Neural cell (in vitro differentiated cells): ENCODE measurements at regions not wholly inside any gene's neighbourhood (a gene's known extent, or its start where the extent isn't known, plus 50 kb on each side); places are given as distances from the start of the nearest gene placed in this dataset.

ENCODE experiments used
- H2AFZ ChIP-seq: fragments of 200-600, 300-800 bp; sonication (generic), shearing (Covaris generic); 2 replicates; pipeline ENCODE4 v1.6.0; 2014; ENCODE audit warnings: low read depth, mild to moderate bottlenecking, antibody characterized with exemption, low read length, moderate library complexity
- H3F3A ChIP-seq: fragments of 200-600 bp; shearing (Covaris generic); 2 replicates; pipeline ENCODE4 v1.6.1; 2016; ENCODE audit warnings: mild to moderate bottlenecking, moderate library complexity, mixed read lengths, antibody characterized with exemption, low read length; ENCODE audit not compliant: insufficient read depth, poor library complexity, severe bottlenecking
- H3K27ac ChIP-seq: fragments of 200-600, 300-800 bp; sonication (generic), shearing (Covaris generic); 2 replicates; pipeline ENCODE4 v1.5.1; 2014; ENCODE audit warnings: mild to moderate bottlenecking, low read length, moderate library complexity
- H3K27me3 ChIP-seq: fragments of 300-800, 200-600 bp; sonication (generic), shearing (Covaris generic); 2 replicates; pipeline ENCODE4 v1.6.0; 2014; ENCODE audit warnings: mild to moderate bottlenecking, low read depth, low read length, moderate library complexity; ENCODE audit not compliant: insufficient read depth
- H3K36me3 ChIP-seq: fragments of 300-800, 200-600 bp; sonication (generic), shearing (Covaris generic); 2 replicates; pipeline ENCODE4 v1.5.1; 2014; ENCODE audit warnings: mild to moderate bottlenecking, antibody characterized with exemption, low read length, moderate library complexity; ENCODE audit not compliant: insufficient read depth
- H3K4me2 ChIP-seq: fragments of 300-800, 200-600 bp; sonication (generic), shearing (Covaris generic); 2 replicates; pipeline ENCODE4 v1.6.0; 2014; ENCODE audit warnings: mild to moderate bottlenecking, low read length
- H3K4me3 ChIP-seq: fragments of 300-800, 200-600 bp; sonication (generic), shearing (Covaris generic); 2 replicates; pipeline ENCODE4 v1.5.1; 2014; ENCODE audit warnings: mild to moderate bottlenecking, low read length, moderate library complexity
- H3K79me2 ChIP-seq: fragments of 200-600 bp; shearing (Covaris generic); replicated peaks from 2 replicates; pipeline ENCODE4 v1.6.0; 2014; ENCODE audit warnings: mild to moderate bottlenecking, low read length, moderate library complexity; ENCODE audit not compliant: insufficient read depth
- H3K9ac ChIP-seq: fragments of 300-800, 200-600 bp; sonication (generic), shearing (Covaris generic); 2 replicates; pipeline ENCODE4 v1.6.1; 2016; ENCODE audit warnings: mild to moderate bottlenecking, low read length, mixed read lengths
- H3K9me2 ChIP-seq: fragments of 200-600 bp; shearing (Covaris generic); 2 replicates; pipeline ENCODE4 v1.6.1; 2016; ENCODE audit warnings: mild to moderate bottlenecking, low read length, mixed read lengths; ENCODE audit not compliant: insufficient read depth
- H3K9me3 ChIP-seq: fragments of 200-600, 300-800 bp; sonication (generic), shearing (Covaris generic); 2 replicates; pipeline ENCODE4 v1.6.1; 2016; ENCODE audit warnings: mild to moderate bottlenecking, mixed run types, low read length, moderate library complexity, mixed read lengths
- H4K20me1 ChIP-seq: fragments of 200-600 bp; shearing (Covaris generic); 2 replicates; pipeline ENCODE4 v1.6.1; 2016; ENCODE audit warnings: mild to moderate bottlenecking, mixed run types; ENCODE audit not compliant: insufficient read depth
- EP300 ChIP-seq: fragments of 450-650 bp; conservative IDR thresholded peaks from 2 replicates; pipeline ENCODE4 v1.6.1; 2014; ENCODE audit warnings: antibody characterized with exemption, mild to moderate bottlenecking, moderate library complexity; ENCODE audit not compliant: poor library complexity, severe bottlenecking
- EZH2 ChIP-seq: fragments of 200-600, 300-800 bp; shearing (Covaris generic), sonication (generic); IDR thresholded peaks from 2 replicates; pipeline ENCODE4 v1.6.1; 2014; ENCODE audit warnings: antibody characterized with exemption, low read length, borderline replicate concordance, mild to moderate bottlenecking; ENCODE audit not compliant: insufficient read depth, poor library complexity, severe bottlenecking
- MXI1 ChIP-seq: fragments of 450-650 bp; conservative IDR thresholded peaks from 2 replicates; pipeline ENCODE4 v1.6.1; 2014; ENCODE audit warnings: antibody characterized with exemption, mild to moderate bottlenecking; ENCODE audit not compliant: poor library complexity, severe bottlenecking
- POLR2AphosphoS5 ChIP-seq: IDR thresholded peaks from 2 replicates; pipeline ENCODE4 v1.6.1; 2012
- RAD21 ChIP-seq: fragments of 450-650 bp; conservative IDR thresholded peaks from 2 replicates; pipeline ENCODE4 v1.6.1; 2014; ENCODE audit warnings: antibody characterized with exemption, mild to moderate bottlenecking, moderate library complexity
- SMC3 ChIP-seq: fragments of 450-650 bp; conservative IDR thresholded peaks from 2 replicates; pipeline ENCODE4 v1.6.1; 2014; ENCODE audit warnings: antibody characterized with exemption, mild to moderate bottlenecking, moderate library complexity; ENCODE audit not compliant: poor library complexity
- TAF1 ChIP-seq: IDR thresholded peaks from 2 replicates; pipeline ENCODE4 v1.6.1; 2012; ENCODE audit warnings: low read depth
- TF ChIP-seq, protein P1 (sequence below): IDR thresholded peaks from 2 replicates; pipeline ENCODE4 v1.6.1; 2012; ENCODE audit warnings: borderline replicate concordance

DNA sequence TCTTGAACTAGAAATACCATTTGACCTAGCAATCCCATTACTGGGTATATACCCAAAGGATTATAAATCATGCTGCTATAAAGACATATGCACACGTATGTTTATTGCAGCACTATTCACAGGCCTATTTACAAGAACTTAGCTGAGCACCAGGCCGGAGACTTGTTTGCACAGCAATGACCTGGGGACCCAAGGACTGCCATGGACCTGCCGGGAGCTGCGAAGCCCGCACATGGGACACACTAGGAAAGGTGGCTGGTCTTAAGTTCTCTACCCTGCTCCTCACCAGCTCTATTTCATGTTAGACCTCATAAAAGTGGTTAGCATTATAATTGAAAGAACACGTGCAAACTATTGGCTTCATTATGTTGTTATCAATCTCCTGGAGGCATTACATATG is 70.4 kb upstream of the CST7 start:
- no peak overlapping the region for H2AFZ ChIP-seq
- H3K4me3 ChIP-seq: no peak overlapping the region
- no peaks in the 10 kb centered on the region for H3K36me3 ChIP-seq
- no peaks in the 10 kb centered on the region for H3K79me2 ChIP-seq
- TF ChIP-seq EP300 (no peak), RAD21 (no peak), POLR2AphosphoS5 (no peak), MXI1 (no peak), TAF1 (no peak), SMC3 (no peak)
- TF ChIP-seq, protein P1, sequence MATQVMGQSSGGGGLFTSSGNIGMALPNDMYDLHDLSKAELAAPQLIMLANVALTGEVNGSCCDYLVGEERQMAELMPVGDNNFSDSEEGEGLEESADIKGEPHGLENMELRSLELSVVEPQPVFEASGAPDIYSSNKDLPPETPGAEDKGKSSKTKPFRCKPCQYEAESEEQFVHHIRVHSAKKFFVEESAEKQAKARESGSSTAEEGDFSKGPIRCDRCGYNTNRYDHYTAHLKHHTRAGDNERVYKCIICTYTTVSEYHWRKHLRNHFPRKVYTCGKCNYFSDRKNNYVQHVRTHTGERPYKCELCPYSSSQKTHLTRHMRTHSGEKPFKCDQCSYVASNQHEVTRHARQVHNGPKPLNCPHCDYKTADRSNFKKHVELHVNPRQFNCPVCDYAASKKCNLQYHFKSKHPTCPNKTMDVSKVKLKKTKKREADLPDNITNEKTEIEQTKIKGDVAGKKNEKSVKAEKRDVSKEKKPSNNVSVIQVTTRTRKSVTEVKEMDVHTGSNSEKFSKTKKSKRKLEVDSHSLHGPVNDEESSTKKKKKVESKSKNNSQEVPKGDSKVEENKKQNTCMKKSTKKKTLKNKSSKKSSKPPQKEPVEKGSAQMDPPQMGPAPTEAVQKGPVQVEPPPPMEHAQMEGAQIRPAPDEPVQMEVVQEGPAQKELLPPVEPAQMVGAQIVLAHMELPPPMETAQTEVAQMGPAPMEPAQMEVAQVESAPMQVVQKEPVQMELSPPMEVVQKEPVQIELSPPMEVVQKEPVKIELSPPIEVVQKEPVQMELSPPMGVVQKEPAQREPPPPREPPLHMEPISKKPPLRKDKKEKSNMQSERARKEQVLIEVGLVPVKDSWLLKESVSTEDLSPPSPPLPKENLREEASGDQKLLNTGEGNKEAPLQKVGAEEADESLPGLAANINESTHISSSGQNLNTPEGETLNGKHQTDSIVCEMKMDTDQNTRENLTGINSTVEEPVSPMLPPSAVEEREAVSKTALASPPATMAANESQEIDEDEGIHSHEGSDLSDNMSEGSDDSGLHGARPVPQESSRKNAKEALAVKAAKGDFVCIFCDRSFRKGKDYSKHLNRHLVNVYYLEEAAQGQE: no peak
- H3K27me3 ChIP-seq: no peaks in the 10 kb centered on the region
- H3K9me2 ChIP-seq: no peaks in the 10 kb centered on the region
- no peak overlapping the region for H3K4me2 ChIP-seq
- H3K9ac ChIP-seq: no peak overlapping the region
- no peaks in the 10 kb centered on the region for H3F3A ChIP-seq
- H4K20me1 ChIP-seq: no peaks in the 10 kb centered on the region
- H3K27ac ChIP-seq: no peak overlapping the region
- no peaks in the 10 kb centered on the region for H3K9me3 ChIP-seq

GRCh38 chr20:24879875-24880274 is 69.2 kb upstream of the CST7 start:
- Histone ChIP-seq H3K9ac (no peak overlapping the region), H3K79me2 (no peaks in the 10 kb centered on the region), H3K9me2 (no peaks in the 10 kb centered on the region), H3K4me2 (no peak overlapping the region), H3K4me3 (no peak overlapping the region), H3K27me3 (no peaks in the 10 kb centered on the region), H4K20me1 (no peaks in the 10 kb centered on the region), H3K9me3 (no peaks in the 10 kb centered on the region), H3K36me3 (no peaks in the 10 kb centered on the region), H2AFZ (no peak overlapping the region), H3K27ac (no peak overlapping the region), H3F3A (no peaks in the 10 kb centered on the region)
- TF ChIP-seq POLR2AphosphoS5 (no peak), SMC3 (no peak), EZH2 (no peak), EP300 (no peak), TAF1 (no peak), MXI1 (no peak), RAD21 (no peak)
- TF ChIP-seq, protein P1: no peak
